HG02840 (cell line): ENCODE measurements at regions not wholly inside any gene's neighbourhood (a gene's known extent, or its start where the extent isn't known, plus 50 kb on each side); places are given as distances from the start of the nearest gene placed in this dataset.

Experiments
- ATAC-seq: cut with Tn5 transposase; IDR thresholded peaks from one replicate; pipeline ENCODE4 v1.9.1; 2021; ENCODE audit warnings: mild to moderate bottlenecking, moderate library complexity, moderate number of reproducible peaks; ENCODE audit not compliant: unreplicated experiment, low FRiP score

GRCh38 chr3:31043184-31043819, 148.8 kb upstream of the GADL1 start:
- no peak for ATAC-seq

- no peak for ATAC-seq
These were observed 153.2 kb upstream of the GADL1 start for GRCh38 chr3:31047673-31048072.

- no peak for ATAC-seq
These were observed 153.7 kb upstream of the GADL1 start for GRCh38 chr3:31048143-31048542.

GRCh38 chr3:31050296-31050695, 155.8 kb upstream of the GADL1 start:
- no peak for ATAC-seq

- no peak for ATAC-seq
These were observed 156.8 kb upstream of the GADL1 start for GRCh38 chr3:31051226-31051625.

- no peak for ATAC-seq
These were observed 158.8 kb upstream of the GADL1 start for GRCh38 chr3:31053299-31053698.

- ATAC-seq: no peak
These were observed 159.6 kb upstream of the GADL1 start for GRCh38 chr3:31054032-31054431.

GRCh38 chr3:31055757-31056156, 161.3 kb upstream of the GADL1 start:
- no peak for ATAC-seq

- ATAC-seq: no peak
These were observed 163.4 kb upstream of the GADL1 start for GRCh38 chr3:31057891-31058290.

GRCh38 chr3:31064021-31064420, 169.6 kb upstream of the GADL1 start:
- no peak for ATAC-seq

- no peak for ATAC-seq
These were observed 171.3 kb upstream of the GADL1 start for GRCh38 chr3:31065765-31066164.

- ATAC-seq: no peak
These were observed 172.5 kb upstream of the GADL1 start for GRCh38 chr3:31067004-31067403.

GRCh38 chr3:31075471-31075870, 181.0 kb upstream of the GADL1 start:
- ATAC-seq: no peak

GRCh38 chr3:31075876-31076275, 181.4 kb upstream of the GADL1 start:
- ATAC-seq: no peak

GRCh38 chr3:31077021-31077601, 182.7 kb upstream of the GADL1 start:
- no peak for ATAC-seq

- no peak for ATAC-seq
These were observed 183.4 kb upstream of the GADL1 start for GRCh38 chr3:31077826-31078225.

GRCh38 chr3:31079689-31080088, 185.2 kb upstream of the GADL1 start:
- ATAC-seq: no peak

GRCh38 chr3:31081018-31081662, 186.7 kb upstream of the GADL1 start:
- ATAC-seq: no peak

- ATAC-seq: no peak
These were observed 191.7 kb upstream of the GADL1 start for GRCh38 chr3:31086148-31086547.

- no peak for ATAC-seq
These were observed 192.2 kb upstream of the GADL1 start for GRCh38 chr3:31086698-31087097.

GRCh38 chr3:31091748-31092147, 197.3 kb upstream of the GADL1 start:
- no peak for ATAC-seq
